Mesodermal cell (in vitro differentiated cells): ENCODE measurements at regions not wholly inside any gene's neighbourhood (a gene's known extent, or its start where the extent isn't known, plus 50 kb on each side); places are given as distances from the start of the nearest gene placed in this dataset.

Experiments used
- H3K27ac ChIP-seq: 2 replicates; pipeline ENCODE4 v1.7.0; 2013; ENCODE audit warnings: mild to moderate bottlenecking, low read depth, low read length, moderate library complexity; ENCODE audit not compliant: severe bottlenecking
- H3K36me3 ChIP-seq: 2 replicates; pipeline ENCODE4 v1.7.1; 2013; ENCODE audit warnings: mild to moderate bottlenecking, low read length, moderate library complexity; ENCODE audit not compliant: control insufficient read depth, insufficient read depth
- H3K4me1 ChIP-seq: one replicate; pipeline ENCODE4 v1.7.1; 2013; ENCODE audit warnings: mild to moderate bottlenecking, low read length; ENCODE audit not compliant: insufficient read depth, control insufficient read depth, poor library complexity, severe bottlenecking
- H3K4me3 ChIP-seq: 2 replicates; pipeline ENCODE4 v1.7.0; 2013; ENCODE audit warnings: low read length, control low read depth, mild to moderate bottlenecking; ENCODE audit not compliant: insufficient read depth, poor library complexity, severe bottlenecking; ENCODE audit errors: extremely low read depth
- H3K9me3 ChIP-seq: 2 replicates; pipeline ENCODE4 v1.7.1; 2013; ENCODE audit warnings: mild to moderate bottlenecking, low read length, moderate library complexity; ENCODE audit not compliant: control insufficient read depth
- WGBS, 2 experiments: methylation state at CpG; one replicate each; pipeline ENCODE4 v1.1.5; 2013; ENCODE audit warnings: missing lambda C conversion rate in 2 of 2; ENCODE audit not compliant: insufficient coverage in 2 of 2; 5-methylcytosine and 5-hydroxymethylcytosine counted together

DNA sequence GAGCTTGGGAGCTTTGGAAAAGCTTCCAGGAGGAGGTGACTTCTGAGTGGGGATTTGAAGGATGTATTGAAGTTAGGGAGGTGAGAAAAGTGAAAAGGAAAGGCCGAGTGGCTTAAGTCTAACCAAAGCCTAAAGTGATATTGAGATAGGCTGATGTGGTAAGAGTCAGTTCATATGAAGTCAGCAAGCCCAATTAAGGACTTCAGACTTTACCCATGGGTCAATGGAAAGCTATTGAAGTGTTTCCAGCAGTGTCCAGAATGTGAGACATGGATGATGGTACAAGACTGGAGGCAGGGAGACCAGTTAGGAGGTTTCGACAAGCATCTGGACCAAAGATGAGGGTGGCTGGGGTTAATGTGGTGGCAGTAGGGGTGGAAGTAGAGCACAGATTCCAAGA, 134.3 kb upstream of the WWC1 start:
- H3K36me3 ChIP-seq, result no peaks in the 10 kb centered on the region
- no peaks in the 10 kb centered on the region for H3K9me3 ChIP-seq
- H3K4me1 ChIP-seq, result peaks cover 15% of the 10 kb centered on the region
- 87 to 90% methylated on average over 1 to 2 of the region's 2 CpGs for WGBS, 2 experiments
- no peak overlapping the region for H3K4me3 ChIP-seq
- H3K27ac ChIP-seq, result no peak overlapping the region

DNA sequence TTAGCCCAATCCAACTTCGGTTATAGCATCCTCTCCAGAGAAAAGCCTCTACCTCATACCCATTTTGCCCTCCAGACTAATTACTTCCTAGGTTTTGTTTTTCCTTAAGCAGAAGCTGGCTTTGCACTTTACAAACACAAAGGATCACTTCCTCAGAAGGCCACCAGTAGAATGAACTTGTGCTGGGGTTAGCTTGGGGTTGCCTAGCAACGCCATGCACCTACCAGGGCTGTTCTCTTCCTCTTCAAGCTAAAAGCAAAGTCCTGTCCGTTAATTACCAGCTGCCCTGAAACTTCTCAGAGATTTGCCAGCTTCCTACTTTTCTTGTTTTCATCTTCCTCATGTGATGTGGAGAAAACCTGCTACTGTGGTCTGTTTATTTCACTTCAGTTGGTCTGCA, 132.0 kb upstream of the WWC1 start:
- peaks cover 1% of the 10 kb centered on the region for H3K4me1 ChIP-seq
- no peaks in the 10 kb centered on the region for H3K9me3 ChIP-seq
- H3K27ac ChIP-seq, result peak overlapping the region; percentile 19
- H3K4me3 ChIP-seq, result no peak overlapping the region
- H3K36me3 ChIP-seq, result no peaks in the 10 kb centered on the region
- WGBS, 2 experiments, result 60 to 76% methylated on average over 1 to 2 of the region's 3 CpGs

DNA sequence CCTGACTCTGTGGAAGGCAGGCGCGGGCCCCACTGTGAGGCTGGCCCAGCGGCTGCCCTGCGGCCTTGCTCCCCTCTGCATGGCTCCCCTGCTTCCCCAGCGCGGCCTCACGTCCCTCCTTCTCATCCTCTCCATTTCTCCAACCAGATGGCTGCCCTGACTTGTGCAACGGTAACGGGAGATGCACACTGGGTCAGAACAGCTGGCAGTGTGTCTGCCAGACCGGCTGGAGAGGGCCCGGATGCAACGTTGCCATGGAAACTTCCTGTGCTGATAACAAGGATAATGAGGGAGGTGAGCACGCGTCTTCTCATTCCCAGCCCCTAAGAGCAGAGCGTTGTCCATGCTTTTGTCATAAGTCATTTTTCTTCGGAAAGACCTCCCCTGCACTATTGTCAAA, 129.0 kb upstream of the WWC1 start:
- Histone ChIP-seq H3K9me3 (no peaks in the 10 kb centered on the region), H3K36me3 (no peaks in the 10 kb centered on the region), H3K27ac (no peak overlapping the region), H3K4me1 (peaks cover 11% of the 10 kb centered on the region), H3K4me3 (no peak overlapping the region)
- WGBS, 2 experiments, result 92% methylated on average over 10 to 14 of the region's 16 CpGs

GRCh38 chr5:168163966-168164365, 127.5 kb upstream of the WWC1 start:
- H3K36me3 ChIP-seq, result no peaks in the 10 kb centered on the region
- no peak overlapping the region for H3K27ac ChIP-seq
- H3K4me3 ChIP-seq, result no peak overlapping the region
- 91% methylated on average over 2 of the region's 3 CpGs; no CpG with 5 or more reads in 1 of the 2 experiments for WGBS, 2 experiments
- peaks cover 11% of the 10 kb centered on the region for H3K4me1 ChIP-seq
- no peaks in the 10 kb centered on the region for H3K9me3 ChIP-seq

DNA sequence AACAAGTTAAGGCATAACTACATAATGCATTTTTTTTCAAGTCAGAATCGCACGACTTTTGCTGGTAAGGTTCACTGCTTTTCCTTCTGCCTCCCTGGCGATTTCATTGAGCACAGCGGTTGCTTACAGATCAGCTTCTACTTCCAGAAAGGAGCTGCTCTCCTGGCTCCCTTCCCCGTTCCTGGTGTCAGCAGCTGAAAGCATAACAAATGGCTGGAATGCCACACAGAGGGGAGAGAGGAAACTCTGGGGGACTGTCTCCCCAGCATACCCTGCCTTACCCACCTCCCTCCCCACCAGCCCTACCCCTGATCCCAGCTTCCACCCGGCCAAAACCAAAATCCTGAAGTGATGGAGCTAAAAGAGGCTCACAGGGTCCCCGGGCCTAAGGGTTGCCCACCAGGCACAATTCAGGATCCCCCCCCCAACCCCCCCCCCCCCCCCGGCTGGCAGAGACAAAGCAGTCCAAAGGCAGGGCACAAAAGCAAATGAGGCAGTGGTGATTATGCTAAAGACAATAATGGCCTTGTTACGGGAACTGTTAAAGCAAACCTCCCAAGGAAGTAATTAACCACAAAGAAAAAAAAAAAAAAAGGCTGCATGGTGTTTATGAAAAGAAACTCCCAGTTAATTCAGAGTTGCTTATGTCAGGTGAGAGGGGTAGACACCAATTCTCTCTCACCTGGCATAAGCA, 126.1 kb upstream of the WWC1 start:
- H3K4me3 ChIP-seq, result no peak overlapping the region
- WGBS, 2 experiments, result 13 to 35% methylated on average over 4 of the region's 9 CpGs

GRCh38 chr5:168165977-168166376, 125.5 kb upstream of the WWC1 start:
- Histone ChIP-seq H3K9me3 (no peaks in the 10 kb centered on the region), H3K36me3 (no peaks in the 10 kb centered on the region), H3K4me3 (no peak overlapping the region), H3K4me1 (peaks cover 11% of the 10 kb centered on the region), H3K27ac (no peak overlapping the region)
- 50 to 70% methylated on average over 1 to 3 of the region's 5 CpGs for WGBS, 2 experiments

More for the DNA sequence above, 126.1 kb upstream of the WWC1 start:
- Histone ChIP-seq H3K9me3 (no peaks in the 10 kb centered on the region), H3K36me3 (no peaks in the 10 kb centered on the region), H3K4me1 (peaks cover 11% of the 10 kb centered on the region), H3K27ac (peak overlapping the region; percentile 58)

GRCh38 chr5:168167338-168167737, 124.1 kb upstream of the WWC1 start:
- no peaks in the 10 kb centered on the region for H3K36me3 ChIP-seq
- H3K9me3 ChIP-seq, result no peaks in the 10 kb centered on the region
- WGBS, 2 experiments, result 90 to 91% methylated on average over 2 to 4 of the region's 7 CpGs
- H3K4me3 ChIP-seq, result no peak overlapping the region
- H3K27ac ChIP-seq, result no peak overlapping the region
- H3K4me1 ChIP-seq, result peaks cover 11% of the 10 kb centered on the region

DNA sequence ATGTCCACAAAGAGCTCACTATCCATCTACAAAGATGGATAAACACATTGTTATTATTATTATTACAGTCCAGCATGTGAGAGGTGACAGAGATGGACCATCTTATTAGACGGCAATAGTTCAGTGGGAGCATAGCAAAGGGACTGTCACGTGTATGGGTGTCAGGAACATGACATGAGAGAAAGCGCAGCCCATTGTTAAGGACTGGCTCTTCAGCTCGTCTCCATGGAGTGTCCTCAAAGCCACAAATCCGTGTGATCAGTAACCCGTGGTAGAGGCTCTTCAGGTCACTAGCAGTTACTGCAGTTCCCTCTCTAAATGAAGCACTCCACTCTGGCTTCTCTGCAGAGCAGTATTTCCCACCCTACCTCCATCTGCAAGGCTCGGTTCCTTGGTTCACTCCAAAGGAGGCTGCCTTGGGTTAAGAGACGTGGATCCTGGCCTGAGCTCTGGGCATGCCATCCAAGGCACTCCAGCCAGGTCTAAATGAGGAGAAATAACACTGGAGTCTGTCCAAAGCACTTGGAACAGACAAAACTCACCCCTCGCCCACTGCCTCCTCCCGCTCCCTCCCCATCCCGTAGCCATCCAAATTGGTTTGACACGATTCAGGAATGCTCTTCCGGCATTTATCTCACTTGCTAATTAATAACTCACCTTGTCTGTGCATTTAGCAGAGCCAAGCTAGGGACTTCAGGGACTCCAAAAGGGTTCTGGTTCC, 122.3 kb upstream of the WWC1 start:
- peaks cover 11% of the 10 kb centered on the region for H3K4me1 ChIP-seq
- no peak overlapping the region for H3K27ac ChIP-seq
- no peaks in the 10 kb centered on the region for H3K36me3 ChIP-seq
- no peak overlapping the region for H3K4me3 ChIP-seq
- 76 to 84% methylated on average over 12 of the region's 13 CpGs for WGBS, 2 experiments
- H3K9me3 ChIP-seq, result no peaks in the 10 kb centered on the region

GRCh38 chr5:168169791-168170190, 121.7 kb upstream of the WWC1 start:
- Histone ChIP-seq H3K27ac (no peak overlapping the region), H3K36me3 (no peaks in the 10 kb centered on the region), H3K9me3 (no peaks in the 10 kb centered on the region), H3K4me3 (no peak overlapping the region), H3K4me1 (peaks cover 8% of the 10 kb centered on the region)

DNA sequence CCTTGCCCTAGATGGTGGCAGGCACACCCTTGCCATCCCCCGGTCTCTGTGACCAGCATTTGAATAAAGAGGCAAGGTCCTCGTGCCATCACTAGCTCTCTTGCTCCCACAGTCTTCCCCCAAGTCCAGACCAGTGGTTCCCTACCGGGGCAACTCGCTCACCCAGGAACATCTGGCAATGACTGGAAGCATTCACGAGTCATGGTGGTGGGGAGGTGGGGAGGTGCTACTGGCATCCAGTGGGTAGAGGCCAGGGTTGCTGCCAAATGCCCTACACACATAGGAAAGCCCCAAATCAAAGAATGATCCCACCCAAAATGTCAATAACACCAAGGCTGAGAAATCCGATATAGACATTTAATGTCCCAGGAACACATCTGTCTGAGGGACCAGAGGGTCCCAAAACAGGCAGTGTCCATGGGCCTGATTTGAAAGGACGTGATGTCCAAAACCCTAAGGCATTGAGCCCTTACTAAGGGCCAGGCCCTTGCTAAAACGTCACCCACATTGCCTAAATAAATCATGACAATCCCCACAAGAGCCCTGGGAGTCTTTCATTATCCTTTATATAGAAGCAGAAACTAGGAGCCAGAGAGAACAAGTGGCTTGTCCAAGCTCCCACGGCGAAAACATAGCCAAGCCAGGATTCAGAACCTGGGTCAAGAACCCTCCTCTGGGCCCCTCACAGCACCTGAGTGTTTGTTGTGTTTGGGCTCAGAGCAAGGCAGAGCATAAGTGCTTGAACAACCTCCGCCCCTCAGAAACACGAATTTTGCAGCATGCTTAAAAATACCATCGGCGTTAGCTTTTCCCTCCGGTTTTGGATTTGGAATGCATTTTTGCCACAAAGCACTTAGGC, 119.3 kb upstream of the WWC1 start:
- WGBS, 2 experiments, result 85 to 89% methylated on average over 12 to 13 of the region's 15 CpGs
- H3K36me3 ChIP-seq, result no peaks in the 10 kb centered on the region
- no peak overlapping the region for H3K4me3 ChIP-seq
- H3K27ac ChIP-seq, result no peak overlapping the region
- peaks cover 6% of the 10 kb centered on the region for H3K4me1 ChIP-seq
- H3K9me3 ChIP-seq, result no peaks in the 10 kb centered on the region
